ENCODE measurements at regions not wholly inside any gene's neighbourhood (a gene's known extent, or its start where the extent isn't known, plus 50 kb on each side); places are given as distances from the start of the nearest gene placed in this dataset.

DNA sequence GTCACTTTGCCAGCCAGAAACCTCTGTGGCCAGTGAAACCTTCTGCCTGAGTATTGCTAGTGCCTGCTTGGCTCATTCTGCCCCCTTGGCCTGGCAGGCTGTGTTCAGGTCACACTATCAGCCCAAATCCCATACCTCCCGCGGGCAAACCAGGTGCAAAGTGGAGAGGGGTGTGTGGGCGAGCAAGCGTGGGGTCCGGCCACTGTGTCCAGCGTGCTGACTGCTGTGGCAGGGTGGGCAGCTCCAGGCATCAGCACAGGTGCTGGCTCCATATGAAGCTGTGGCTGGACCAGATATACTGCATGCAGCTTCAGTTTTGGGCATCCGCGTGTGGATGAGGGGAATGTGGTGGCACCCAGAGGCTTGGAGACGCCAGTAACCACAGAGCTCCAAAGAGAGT, 576.5 kb upstream of the EDIL3 start:
- TF ChIP-seq EZH2 (IDR thresholded peaks at IDR 0.05) (no peak), EZH2phosphoT487 (IDR thresholded peaks at IDR 0.05) (no peak)
- TF ChIP-seq, protein P1, sequence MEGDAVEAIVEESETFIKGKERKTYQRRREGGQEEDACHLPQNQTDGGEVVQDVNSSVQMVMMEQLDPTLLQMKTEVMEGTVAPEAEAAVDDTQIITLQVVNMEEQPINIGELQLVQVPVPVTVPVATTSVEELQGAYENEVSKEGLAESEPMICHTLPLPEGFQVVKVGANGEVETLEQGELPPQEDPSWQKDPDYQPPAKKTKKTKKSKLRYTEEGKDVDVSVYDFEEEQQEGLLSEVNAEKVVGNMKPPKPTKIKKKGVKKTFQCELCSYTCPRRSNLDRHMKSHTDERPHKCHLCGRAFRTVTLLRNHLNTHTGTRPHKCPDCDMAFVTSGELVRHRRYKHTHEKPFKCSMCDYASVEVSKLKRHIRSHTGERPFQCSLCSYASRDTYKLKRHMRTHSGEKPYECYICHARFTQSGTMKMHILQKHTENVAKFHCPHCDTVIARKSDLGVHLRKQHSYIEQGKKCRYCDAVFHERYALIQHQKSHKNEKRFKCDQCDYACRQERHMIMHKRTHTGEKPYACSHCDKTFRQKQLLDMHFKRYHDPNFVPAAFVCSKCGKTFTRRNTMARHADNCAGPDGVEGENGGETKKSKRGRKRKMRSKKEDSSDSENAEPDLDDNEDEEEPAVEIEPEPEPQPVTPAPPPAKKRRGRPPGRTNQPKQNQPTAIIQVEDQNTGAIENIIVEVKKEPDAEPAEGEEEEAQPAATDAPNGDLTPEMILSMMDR (IDR thresholded peaks at IDR 0.05), result no peak
- Histone ChIP-seq H3K9me3 (ENCODE audit: low read depth) (no peaks in the 10 kb centered on the region), H3K79me2 (ENCODE audit: low read depth) (no peaks in the 10 kb centered on the region), H3K36me3 (no peaks in the 10 kb centered on the region), H3K4me3 (no peak overlapping the region), H3K27ac (no peak overlapping the region), H2AFZ (replicated peaks) (no peak overlapping the region), H4K20me1 (ENCODE audit: low read depth) (no peaks in the 10 kb centered on the region), H3K4me2 (no peak overlapping the region), H3K9ac (no peak overlapping the region), H3F3A (ENCODE audit: low read depth) (no peaks in the 10 kb centered on the region), H3K4me1 (no peaks in the 10 kb centered on the region), H3K27me3 (no peaks in the 10 kb centered on the region)
- no peaks in the 10 kb centered on the region for H3K4me1 Mint-ChIP-seq
- no peak for DNase-seq (ENCODE audit: low spot score)
- no peaks in the 10 kb centered on the region for H3K36me3 Mint-ChIP-seq
- H3K27ac Mint-ChIP-seq, result no peak overlapping the region
- no peaks in the 10 kb centered on the region for H3K9me3 Mint-ChIP-seq
- H3K4me3 Mint-ChIP-seq, result no peak overlapping the region
- H3K27me3 Mint-ChIP-seq (ENCODE audit: insufficient read depth, low read depth), result peaks cover 3% of the 10 kb centered on the region

DNA sequence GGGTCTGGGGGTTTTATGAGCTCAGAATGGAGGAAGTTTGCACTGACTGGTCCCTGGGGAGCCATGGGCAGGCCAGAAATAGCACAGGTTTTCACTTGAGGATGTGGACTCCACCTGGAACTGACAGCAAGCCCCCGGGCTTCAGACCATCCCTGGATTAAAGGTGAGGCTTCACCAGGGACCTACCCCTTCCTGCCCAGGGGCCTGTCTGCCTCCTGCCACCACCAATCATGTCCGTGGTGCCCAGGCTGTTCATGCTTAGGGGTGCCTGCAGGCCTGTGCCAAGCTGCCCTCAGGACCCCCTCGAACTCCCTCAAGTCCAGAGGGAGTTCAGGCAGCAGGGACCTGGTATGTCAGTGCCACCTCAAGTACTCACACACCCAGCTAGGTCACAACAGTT, 577.2 kb upstream of the EDIL3 start:
- H4K20me1 ChIP-seq (ENCODE audit: low read depth), result no peaks in the 10 kb centered on the region
- no peak overlapping the region for H3K4me2 ChIP-seq
- H3K27me3 ChIP-seq, result no peaks in the 10 kb centered on the region
- no peaks in the 10 kb centered on the region for H3K36me3 ChIP-seq
- Mint-ChIP-seq H3K4me1 (no peaks in the 10 kb centered on the region), H3K4me3 (no peak overlapping the region), H3K27me3 (ENCODE audit: insufficient read depth, low read depth) (peaks cover 3% of the 10 kb centered on the region), H3K9me3 (no peaks in the 10 kb centered on the region), H3K27ac (no peak overlapping the region), H3K36me3 (no peaks in the 10 kb centered on the region)
- no peaks in the 10 kb centered on the region for H3K4me1 ChIP-seq
- TF ChIP-seq EZH2 (IDR thresholded peaks at IDR 0.05) (no peak), EZH2phosphoT487 (IDR thresholded peaks at IDR 0.05) (no peak)
- TF ChIP-seq, protein P1 (IDR thresholded peaks at IDR 0.05), result no peak
- no peak for DNase-seq (ENCODE audit: low spot score)
- no peak overlapping the region for H3K4me3 ChIP-seq
- no peak overlapping the region for H3K9ac ChIP-seq
- no peaks in the 10 kb centered on the region for H3K79me2 ChIP-seq (ENCODE audit: low read depth)
- H3K27ac ChIP-seq, result no peak overlapping the region
- H2AFZ ChIP-seq (replicated peaks), result no peak overlapping the region
- H3F3A ChIP-seq (ENCODE audit: low read depth), result no peaks in the 10 kb centered on the region
- no peaks in the 10 kb centered on the region for H3K9me3 ChIP-seq (ENCODE audit: low read depth)

DNA sequence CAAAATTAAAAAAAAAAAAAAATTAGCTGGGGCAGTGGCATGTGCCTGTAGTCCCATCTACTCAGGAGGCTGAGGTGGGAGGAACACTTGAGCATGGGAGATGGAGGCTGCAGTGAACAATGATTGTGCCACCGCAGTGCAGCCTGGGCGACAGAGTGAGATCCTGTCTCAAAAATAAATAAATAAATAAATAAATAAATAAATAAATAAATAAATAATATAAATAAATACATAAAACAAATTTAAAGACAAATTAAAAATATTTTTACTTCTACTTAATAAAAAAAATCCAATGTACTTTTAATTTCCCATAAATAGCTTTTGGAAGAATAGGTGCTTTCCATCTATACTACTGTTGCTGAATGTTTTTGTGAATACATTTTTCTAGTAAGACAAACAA, 598.4 kb upstream of the EDIL3 start:
- Histone ChIP-seq H3K27me3 (no peaks in the 10 kb centered on the region), H3K4me3 (no peak overlapping the region), H3K9ac (no peak overlapping the region), H3K9me3 (ENCODE audit: low read depth) (no peaks in the 10 kb centered on the region), H4K20me1 (ENCODE audit: low read depth) (no peaks in the 10 kb centered on the region), H3F3A (ENCODE audit: low read depth) (no peaks in the 10 kb centered on the region), H3K79me2 (ENCODE audit: low read depth) (no peaks in the 10 kb centered on the region), H2AFZ (replicated peaks) (no peak overlapping the region), H3K27ac (no peak overlapping the region), H3K4me1 (no peaks in the 10 kb centered on the region), H3K36me3 (no peaks in the 10 kb centered on the region), H3K4me2 (no peak overlapping the region)
- no peak overlapping the region for H3K27ac Mint-ChIP-seq
- no peaks in the 10 kb centered on the region for H3K36me3 Mint-ChIP-seq
- H3K4me3 Mint-ChIP-seq, result no peak overlapping the region
- H3K4me1 Mint-ChIP-seq, result no peaks in the 10 kb centered on the region
- H3K9me3 Mint-ChIP-seq, result no peaks in the 10 kb centered on the region
- no peak for DNase-seq (ENCODE audit: low spot score)
- TF ChIP-seq EZH2 (IDR thresholded peaks at IDR 0.05) (no peak), EZH2phosphoT487 (IDR thresholded peaks at IDR 0.05) (no peak)
- TF ChIP-seq, protein P1 (IDR thresholded peaks at IDR 0.05), result no peak
- H3K27me3 Mint-ChIP-seq (ENCODE audit: insufficient read depth, low read depth), result peaks cover 5% of the 10 kb centered on the region

DNA sequence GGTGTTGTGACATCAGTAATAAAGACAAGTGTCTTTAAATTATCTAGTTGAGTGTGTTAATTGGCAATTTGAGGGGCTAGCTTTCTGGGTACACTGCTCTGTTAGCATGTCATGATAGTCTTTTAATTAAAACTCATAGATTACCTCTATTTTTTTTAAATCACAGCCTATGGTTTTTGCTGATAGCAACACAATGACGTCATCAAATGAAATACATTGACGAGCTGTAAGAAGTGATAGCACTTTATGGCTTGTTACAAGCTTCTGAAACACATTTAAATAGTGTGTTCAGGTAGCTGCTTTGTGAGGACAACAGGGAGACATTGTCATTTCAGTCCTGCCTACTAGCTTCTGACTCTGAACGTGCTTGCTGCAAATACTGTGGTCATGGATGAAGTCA, 600.5 kb upstream of the EDIL3 start:
- no peak overlapping the region for H2AFZ ChIP-seq (replicated peaks)
- TF ChIP-seq, protein P1 (IDR thresholded peaks at IDR 0.05), result no peak
- TF ChIP-seq EZH2phosphoT487 (IDR thresholded peaks at IDR 0.05), result no peak
- TF ChIP-seq EZH2 (IDR thresholded peaks at IDR 0.05), result no peak
- H4K20me1 ChIP-seq (ENCODE audit: low read depth), result no peaks in the 10 kb centered on the region
- H3K36me3 ChIP-seq, result no peaks in the 10 kb centered on the region
- H3K4me3 Mint-ChIP-seq, result no peak overlapping the region
- H3K4me3 ChIP-seq, result no peak overlapping the region
- no peak for DNase-seq (ENCODE audit: low spot score)
- no peaks in the 10 kb centered on the region for H3K36me3 Mint-ChIP-seq
- H3K4me1 Mint-ChIP-seq, result peaks cover 11% of the 10 kb centered on the region
- H3K9ac ChIP-seq, result no peak overlapping the region
- no peak overlapping the region for H3K27ac Mint-ChIP-seq
- no peaks in the 10 kb centered on the region for H3K79me2 ChIP-seq (ENCODE audit: low read depth)
- H3K27me3 ChIP-seq, result no peaks in the 10 kb centered on the region
- no peak overlapping the region for H3K27ac ChIP-seq
- no peaks in the 10 kb centered on the region for H3F3A ChIP-seq (ENCODE audit: low read depth)
- H3K9me3 Mint-ChIP-seq, result no peaks in the 10 kb centered on the region
- no peaks in the 10 kb centered on the region for H3K9me3 ChIP-seq (ENCODE audit: low read depth)
- no peaks in the 10 kb centered on the region for H3K4me1 ChIP-seq
- H3K27me3 Mint-ChIP-seq (ENCODE audit: insufficient read depth, low read depth), result peaks cover 5% of the 10 kb centered on the region
- H3K4me2 ChIP-seq, result no peak overlapping the region

All from neural progenitor cell (in vitro differentiated cells).